NCI-H446 treated with DMSO at 0.1 percent for 48 hours (cell line): ENCODE measurements at regions not wholly inside any gene's neighbourhood (a gene's known extent, or its start where the extent isn't known, plus 50 kb on each side); places are given as distances from the start of the nearest gene placed in this dataset.
"Not testable (repeated sequence)": the region's sequence is repeated elsewhere in the genome, so short reads cannot be mapped to it uniquely, and the experiment has no call there.

Source experiments
- DNase-seq: peaks from one replicate; lab custom pipeline; 2025; lab: John Stamatoyannopoulos, UW

- DNase-seq, result not testable (repeated sequence)
These were observed 352.5 kb downstream of the KCNJ18 start for GRCh38 chr17:22044706-22045246.

GRCh38 chr17:22047521-22047920 is 355.2 kb downstream of the KCNJ18 start:
- not testable (repeated sequence) for DNase-seq

- DNase-seq, result not testable (repeated sequence)
These were observed 355.9 kb downstream of the KCNJ18 start for GRCh38 chr17:22048226-22048625.

GRCh38 chr17:22050766-22051165 is 358.4 kb downstream of the KCNJ18 start:
- not testable (repeated sequence) for DNase-seq

GRCh38 chr17:22052715-22053114 is 360.4 kb downstream of the KCNJ18 start:
- DNase-seq, result not testable (repeated sequence)

- peak; percentile 15 for DNase-seq
These were observed 364.2 kb downstream of the KCNJ18 start for GRCh38 chr17:22056566-22056965.

- DNase-seq, result not testable (repeated sequence)
These were observed 383.6 kb downstream of the KCNJ18 start for GRCh38 chr17:22075918-22076317.

- not testable (repeated sequence) for DNase-seq
These were observed 396.3 kb downstream of the KCNJ18 start for GRCh38 chr17:22088589-22088988.

GRCh38 chr17:22090263-22090935 is 398.1 kb downstream of the KCNJ18 start:
- DNase-seq, result no peak

GRCh38 chr17:22091041-22091679 is 398.8 kb downstream of the KCNJ18 start:
- not testable (repeated sequence) for DNase-seq

GRCh38 chr17:22091840-22092239 is 399.5 kb downstream of the KCNJ18 start:
- DNase-seq, result not testable (repeated sequence)

GRCh38 chr17:22095414-22095813 is 403.1 kb downstream of the KCNJ18 start:
- DNase-seq, result not testable (repeated sequence)

- not testable (repeated sequence) for DNase-seq
These were observed 407.3 kb downstream of the KCNJ18 start for GRCh38 chr17:22099633-22100032.

GRCh38 chr17:22102177-22102576 is 409.9 kb downstream of the KCNJ18 start:
- no peak for DNase-seq

GRCh38 chr17:22116720-22117119 is 424.4 kb downstream of the KCNJ18 start:
- not testable (repeated sequence) for DNase-seq

- DNase-seq, result not testable (repeated sequence)
These were observed 425.1 kb downstream of the KCNJ18 start for GRCh38 chr17:22117401-22117800.

GRCh38 chr17:22119016-22119415 is 426.7 kb downstream of the KCNJ18 start:
- not testable (repeated sequence) for DNase-seq

- not testable (repeated sequence) for DNase-seq
These were observed 427.4 kb downstream of the KCNJ18 start for GRCh38 chr17:22119751-22120150.

- DNase-seq, result no peak
These were observed 431.4 kb downstream of the KCNJ18 start for GRCh38 chr17:22123536-22124281.

- no peak for DNase-seq
These were observed 435.8 kb downstream of the KCNJ18 start for GRCh38 chr17:22128171-22128570.

GRCh38 chr17:22128723-22129122 is 436.4 kb downstream of the KCNJ18 start:
- DNase-seq, result no peak

GRCh38 chr17:22129920-22130319 is 437.6 kb downstream of the KCNJ18 start:
- not testable (repeated sequence) for DNase-seq
